Retinal pigment epithelial cell (primary cell): ENCODE measurements at regions not wholly inside any gene's neighbourhood (a gene's known extent, or its start where the extent isn't known, plus 50 kb on each side); places are given as distances from the start of the nearest gene placed in this dataset.
"Not testable (repeated sequence)": the region's sequence is repeated elsewhere in the genome, so short reads cannot be mapped to it uniquely, and the experiment has no call there.

Source experiments
- DNase-seq: peaks from one replicate; pipeline ENCODE4 v3.0.0-alpha.2; 2010; ENCODE audit warnings: low read depth
- H3K4me3 ChIP-seq: 2 replicates; pipeline ENCODE4 v1.5.1; 2011; ENCODE audit warnings: mild to moderate bottlenecking, low read length, control low read depth, moderate library complexity
- CTCF ChIP-seq: conservative IDR thresholded peaks from 2 replicates; pipeline ENCODE4 v1.5.1; 2011; ENCODE audit warnings: low read depth, low read length, control low read depth, inconsistent platforms

GRCh38 chr3:144746631-144747030, 775.0 kb downstream of the DIPK2A start:
- no peak overlapping the region for H3K4me3 ChIP-seq
- no peak for DNase-seq
- TF ChIP-seq CTCF: no peak

GRCh38 chr3:144749536-144750253, 778.1 kb downstream of the DIPK2A start:
- not testable (repeated sequence) for H3K4me3 ChIP-seq, DNase-seq

- no peak overlapping the region for H3K4me3 ChIP-seq
- no peak for DNase-seq
- no peak for TF ChIP-seq CTCF
Observed at GRCh38 chr3:144754076-144754783, 782.6 kb downstream of the DIPK2A start.

- no peak overlapping the region for H3K4me3 ChIP-seq
- no peak for TF ChIP-seq CTCF
- DNase-seq: no peak
Observed at GRCh38 chr3:144756704-144757440, 785.2 kb downstream of the DIPK2A start.

- no peak for DNase-seq
- no peak for TF ChIP-seq CTCF
- H3K4me3 ChIP-seq: no peak overlapping the region
Observed at GRCh38 chr3:144760831-144761230, 789.2 kb downstream of the DIPK2A start.

GRCh38 chr3:144762091-144762490, 790.5 kb downstream of the DIPK2A start:
- no peak overlapping the region for H3K4me3 ChIP-seq
- DNase-seq: no peak
- TF ChIP-seq CTCF: no peak

- H3K4me3 ChIP-seq: no peak overlapping the region
- DNase-seq: no peak
- no peak for TF ChIP-seq CTCF
Observed at GRCh38 chr3:144763878-144764454, 792.3 kb downstream of the DIPK2A start.
